ENCODE measurements at regions not wholly inside any gene's neighbourhood (a gene's known extent, or its start where the extent isn't known, plus 50 kb on each side); places are given as distances from the start of the nearest gene placed in this dataset.
"Not testable (repeated sequence)": the region's sequence is repeated elsewhere in the genome, so short reads cannot be mapped to it uniquely, and the experiment has no call there.

GRCh38 chr7:113752289-113752688 is 166.5 kb downstream of the PPP1R3A start:
- no peak for DNase-seq (ENCODE audit: low spot score)
- Histone ChIP-seq H3K9ac (ENCODE audit: low read depth, low read length, poor library complexity) (no peak overlapping the region), H3K27me3 (ENCODE audit: control insufficient read depth in 3 of 3, insufficient read depth in 3 of 3, low read depth in 1 of 3, low read length in 3 of 3) (no peaks in the 10 kb centered on the region), H3K4me1 (ENCODE audit: control insufficient read depth in 2 of 2, insufficient read depth in 1 of 2, low read depth in 1 of 2, low read length in 2 of 2) (no peaks in the 10 kb centered on the region), H3K36me3 (replicated peaks in 1 of 2; ENCODE audit: control insufficient read depth in 2 of 2, insufficient read depth in 2 of 2, low read length in 2 of 2) (no peaks in the 10 kb centered on the region), H3K27ac (replicated peaks; ENCODE audit: low read length) (no peak overlapping the region), H3K4me2 (ENCODE audit: insufficient read depth, low read length, poor library complexity, severe bottlenecking) (no peak overlapping the region), H3K4me3 (ENCODE audit: low read length in 2 of 2) (no peak overlapping the region), H3K23ac (ENCODE audit: low read depth, low read length, poor library complexity) (no peak overlapping the region), H2BK5ac (ENCODE audit: low read length) (no peak overlapping the region), H3K18ac (ENCODE audit: low read length) (no peak overlapping the region), H3K14ac (ENCODE audit: low read length) (no peak overlapping the region), H2AK5ac (ENCODE audit: low read depth, low read length) (no peak overlapping the region), H2BK12ac (ENCODE audit: low read length) (no peak overlapping the region), H2BK120ac (ENCODE audit: low read depth, low read length) (no peak overlapping the region), H3K9me3 (replicated peaks in 1 of 2; ENCODE audit: control insufficient read depth in 2 of 2, insufficient read depth in 1 of 2, low read depth in 1 of 2, low read length in 2 of 2) (no peaks in the 10 kb centered on the region), H3K4ac (ENCODE audit: low read length) (no peak overlapping the region), H2BK15ac (ENCODE audit: low read length) (no peak overlapping the region), H4K8ac (ENCODE audit: low read depth, low read length) (no peak overlapping the region), H3K79me1 (ENCODE audit: low read depth, low read length) (no peaks in the 10 kb centered on the region), H2AFZ (ENCODE audit: low read length) (no peak overlapping the region), H4K91ac (ENCODE audit: low read depth, low read length, poor library complexity) (no peak overlapping the region)
- WGBS, 2 donors (ENCODE audit: extremely low coverage in 2 of 2, insufficient read length in 2 of 2, insufficient replicate concordance in 1 of 2), result no CpG with 5 or more reads among the region's 2 CpGs

GRCh38 chr7:113751547-113751946 is 167.3 kb downstream of the PPP1R3A start:
- no peak overlapping the region for H3K23ac ChIP-seq (ENCODE audit: low read depth, low read length, poor library complexity)
- no peak overlapping the region for H3K4me3 ChIP-seq (ENCODE audit: low read length in 2 of 2)
- no peaks in the 10 kb centered on the region for H3K36me3 ChIP-seq (replicated peaks in 1 of 2; ENCODE audit: control insufficient read depth in 2 of 2, insufficient read depth in 2 of 2, low read length in 2 of 2)
- H3K14ac ChIP-seq (ENCODE audit: low read length), result no peak overlapping the region
- no peak overlapping the region for H3K27ac ChIP-seq (replicated peaks; ENCODE audit: low read length)
- no peak overlapping the region for H2BK5ac ChIP-seq (ENCODE audit: low read length)
- no peaks in the 10 kb centered on the region for H3K4me1 ChIP-seq (ENCODE audit: control insufficient read depth in 2 of 2, insufficient read depth in 1 of 2, low read depth in 1 of 2, low read length in 2 of 2)
- no CpG with 5 or more reads among the region's 1 CpG for WGBS, 2 donors (ENCODE audit: extremely low coverage in 2 of 2, insufficient read length in 2 of 2, insufficient replicate concordance in 1 of 2)
- H2AK5ac ChIP-seq (ENCODE audit: low read depth, low read length), result no peak overlapping the region
- H4K8ac ChIP-seq (ENCODE audit: low read depth, low read length), result no peak overlapping the region
- H4K91ac ChIP-seq (ENCODE audit: low read depth, low read length, poor library complexity), result no peak overlapping the region
- DNase-seq (ENCODE audit: low spot score), result no peak
- H2BK15ac ChIP-seq (ENCODE audit: low read length), result no peak overlapping the region
- H3K79me1 ChIP-seq (ENCODE audit: low read depth, low read length), result no peaks in the 10 kb centered on the region
- H3K27me3 ChIP-seq (ENCODE audit: control insufficient read depth in 3 of 3, insufficient read depth in 3 of 3, low read depth in 1 of 3, low read length in 3 of 3), result no peaks in the 10 kb centered on the region
- no peak overlapping the region for H2BK120ac ChIP-seq (ENCODE audit: low read depth, low read length)
- H3K4me2 ChIP-seq (ENCODE audit: insufficient read depth, low read length, poor library complexity, severe bottlenecking), result no peak overlapping the region
- no peak overlapping the region for H3K9ac ChIP-seq (ENCODE audit: low read depth, low read length, poor library complexity)
- H3K9me3 ChIP-seq (replicated peaks in 1 of 2; ENCODE audit: control insufficient read depth in 2 of 2, insufficient read depth in 1 of 2, low read depth in 1 of 2, low read length in 2 of 2), result no peaks in the 10 kb centered on the region
- no peak overlapping the region for H3K18ac ChIP-seq (ENCODE audit: low read length)
- no peak overlapping the region for H2BK12ac ChIP-seq (ENCODE audit: low read length)
- no peak overlapping the region for H3K4ac ChIP-seq (ENCODE audit: low read length)
- H2AFZ ChIP-seq (ENCODE audit: low read length), result no peak overlapping the region

GRCh38 chr7:113748385-113748784 is 170.4 kb downstream of the PPP1R3A start:
- H3K36me3 ChIP-seq (replicated peaks in 1 of 2; ENCODE audit: control insufficient read depth in 2 of 2, insufficient read depth in 2 of 2, low read length in 2 of 2); H2BK12ac ChIP-seq (ENCODE audit: low read length); H4K91ac ChIP-seq (ENCODE audit: low read depth, low read length, poor library complexity); H3K4me1 ChIP-seq (ENCODE audit: control insufficient read depth in 2 of 2, insufficient read depth in 1 of 2, low read depth in 1 of 2, low read length in 2 of 2); H3K23ac ChIP-seq (ENCODE audit: low read depth, low read length, poor library complexity); H3K27me3 ChIP-seq (ENCODE audit: control insufficient read depth in 3 of 3, insufficient read depth in 3 of 3, low read depth in 1 of 3, low read length in 3 of 3); H3K4ac ChIP-seq (ENCODE audit: low read length); DNase-seq (ENCODE audit: low spot score); H3K79me1 ChIP-seq (ENCODE audit: low read depth, low read length); H3K4me3 ChIP-seq (ENCODE audit: low read length in 2 of 2); H3K14ac ChIP-seq (ENCODE audit: low read length); H2BK15ac ChIP-seq (ENCODE audit: low read length); H3K9me3 ChIP-seq (replicated peaks in 1 of 2; ENCODE audit: control insufficient read depth in 2 of 2, insufficient read depth in 1 of 2, low read depth in 1 of 2, low read length in 2 of 2); H2BK120ac ChIP-seq (ENCODE audit: low read depth, low read length); H4K8ac ChIP-seq (ENCODE audit: low read depth, low read length); H2AK5ac ChIP-seq (ENCODE audit: low read depth, low read length); H2AFZ ChIP-seq (ENCODE audit: low read length); H3K4me2 ChIP-seq (ENCODE audit: insufficient read depth, low read length, poor library complexity, severe bottlenecking); H3K9ac ChIP-seq (ENCODE audit: low read depth, low read length, poor library complexity); H3K18ac ChIP-seq (ENCODE audit: low read length); H3K27ac ChIP-seq (replicated peaks; ENCODE audit: low read length); H2BK5ac ChIP-seq (ENCODE audit: low read length): not testable (repeated sequence)
- no CpG with 5 or more reads among the region's 5 CpGs for WGBS, 2 donors (ENCODE audit: extremely low coverage in 2 of 2, insufficient read length in 2 of 2, insufficient replicate concordance in 1 of 2)

GRCh38 chr7:113742946-113743431 is 175.8 kb downstream of the PPP1R3A start:
- not testable (repeated sequence) for H3K4me3 ChIP-seq (ENCODE audit: low read length in 2 of 2)
- no CpG with 5 or more reads among the region's 34 CpGs for WGBS, 2 donors (ENCODE audit: extremely low coverage in 2 of 2, insufficient read length in 2 of 2, insufficient replicate concordance in 1 of 2)

More at GRCh38 chr7:113742946-113743431, 175.8 kb downstream of the PPP1R3A start:
- not testable (repeated sequence) for H2BK120ac ChIP-seq (ENCODE audit: low read depth, low read length); H2AK5ac ChIP-seq (ENCODE audit: low read depth, low read length); H3K4me1 ChIP-seq (ENCODE audit: control insufficient read depth in 2 of 2, insufficient read depth in 1 of 2, low read depth in 1 of 2, low read length in 2 of 2); H4K91ac ChIP-seq (ENCODE audit: low read depth, low read length, poor library complexity); H3K4ac ChIP-seq (ENCODE audit: low read length); H3K27ac ChIP-seq (replicated peaks; ENCODE audit: low read length); H2BK5ac ChIP-seq (ENCODE audit: low read length); H3K79me1 ChIP-seq (ENCODE audit: low read depth, low read length); H2BK12ac ChIP-seq (ENCODE audit: low read length); H3K4me2 ChIP-seq (ENCODE audit: insufficient read depth, low read length, poor library complexity, severe bottlenecking); H3K14ac ChIP-seq (ENCODE audit: low read length); H4K8ac ChIP-seq (ENCODE audit: low read depth, low read length); DNase-seq (ENCODE audit: low spot score); H2AFZ ChIP-seq (ENCODE audit: low read length); H3K9me3 ChIP-seq (replicated peaks in 1 of 2; ENCODE audit: control insufficient read depth in 2 of 2, insufficient read depth in 1 of 2, low read depth in 1 of 2, low read length in 2 of 2); H3K9ac ChIP-seq (ENCODE audit: low read depth, low read length, poor library complexity); H3K36me3 ChIP-seq (replicated peaks in 1 of 2; ENCODE audit: control insufficient read depth in 2 of 2, insufficient read depth in 2 of 2, low read length in 2 of 2); H3K18ac ChIP-seq (ENCODE audit: low read length); H3K23ac ChIP-seq (ENCODE audit: low read depth, low read length, poor library complexity); H3K27me3 ChIP-seq (ENCODE audit: control insufficient read depth in 3 of 3, insufficient read depth in 3 of 3, low read depth in 1 of 3, low read length in 3 of 3); H2BK15ac ChIP-seq (ENCODE audit: low read length)
